Kidney (tissue), 13 donors: ENCODE measurements at regions not wholly inside any gene's neighbourhood (a gene's known extent, or its start where the extent isn't known, plus 50 kb on each side); places are given as distances from the start of the nearest gene placed in this dataset.

Experiments used
- DNase-seq, 5 donors: peaks; one replicate each; pipeline ENCODE4 v3.0.0-alpha.2; 2013 to 2020
- FAIRE-seq: peaks from 2 replicates; lab custom pipeline; 2012; peaks lifted over from hg19 to GRCh38; lab: Jason Lieb, UNC
- H3K27ac ChIP-seq, 2 donors: one replicate each; pipeline ENCODE4 v1.7.0; 2013; ENCODE audit warnings: low read depth in 2 of 2, low read length in 2 of 2, inconsistent platforms in 1 of 2
- H3K27me3 ChIP-seq: one replicate; pipeline ENCODE4 v1.7.1; 2013; ENCODE audit warnings: low read length, inconsistent platforms; ENCODE audit not compliant: control insufficient read depth, insufficient read depth
- H3K36me3 ChIP-seq, 3 donors: one replicate each; pipeline versions ENCODE4 v1.7.0 to v1.7.1; 2013; ENCODE audit warnings: low read length in 3 of 3, control low read depth in 1 of 3, inconsistent platforms in 1 of 3; ENCODE audit not compliant: insufficient read depth in 3 of 3, control insufficient read depth in 2 of 3
- H3K4me1 ChIP-seq, 3 donors: one replicate each; pipeline versions ENCODE4 v1.7.0 to v1.7.1; 2013; ENCODE audit warnings: low read length in 3 of 3, inconsistent platforms in 1 of 3, low read depth in 1 of 3; ENCODE audit not compliant: control insufficient read depth in 2 of 3, insufficient read depth in 2 of 3
- H3K4me3 ChIP-seq, 3 donors: one replicate each; pipeline versions ENCODE4 v1.7.0 to v1.8.1; 2013; ENCODE audit warnings: low read length in 3 of 3, control low read depth in 1 of 3, inconsistent platforms in 1 of 3
- H3K9ac ChIP-seq, 3 donors: one replicate each; pipeline versions ENCODE4 v1.7.0 to v1.7.1; 2013; ENCODE audit warnings: low read length in 3 of 3, control low read depth in 1 of 3, inconsistent platforms in 1 of 3
- H3K9me3 ChIP-seq, 3 donors: one replicate each; pipeline versions ENCODE4 v1.7.0 to v1.7.1; 2013; ENCODE audit warnings: low read length in 3 of 3, control low read depth in 1 of 3, inconsistent platforms in 1 of 3; ENCODE audit not compliant: control insufficient read depth in 2 of 3, insufficient read depth in 1 of 3
- CTCF ChIP-seq: IDR thresholded peaks from 3 replicates; pipeline ENCODE4 v1.5.1; 2012; ENCODE audit warnings: mild to moderate bottlenecking, moderate library complexity, borderline replicate concordance; ENCODE audit not compliant: insufficient read depth; ENCODE audit errors: extremely low read depth
- intact Hi-C: fragments of 100-400 bp; cut with DNase I; formaldehyde crosslinking; loops from one replicate; pipeline ENCODE4 v1.11.1; 2022
- donor health status: control.
- donor health status: control.
- donor health status: control.
- donor health status: control.
- donor health status: control.
- donor health status: DM: yes; HTN: yes; CAD: no.
- donor health status: Normal renal cell carcinoma (clear cell type).

- Histone ChIP-seq H3K9me3 (peaks cover 0 to 2% (median 0%) of the 10 kb centered on the region in 3 donors), H3K4me3 (no peak overlapping the region), H3K27ac (no peak overlapping the region), H3K27me3 (no peaks in the 10 kb centered on the region), H3K9ac (no peak overlapping the region), H3K36me3 (no peaks in the 10 kb centered on the region), H3K4me1 (no peaks in the 10 kb centered on the region)
- intact Hi-C loops = no loop called here
- no peak for DNase-seq
- no peak for TF ChIP-seq CTCF
- no peak for FAIRE-seq
Observed at GRCh38 chr2:4561196-4561595, 857.8 kb downstream of the DCDC2C start.

- H3K27me3 ChIP-seq = no peaks in the 10 kb centered on the region
- FAIRE-seq = no peak
- H3K27ac ChIP-seq = no peak overlapping the region
- H3K4me1 ChIP-seq = no peaks in the 10 kb centered on the region
- no peaks in the 10 kb centered on the region for H3K9me3 ChIP-seq
- no peak for TF ChIP-seq CTCF
- H3K36me3 ChIP-seq = no peaks in the 10 kb centered on the region
- no peak overlapping the region for H3K4me3 ChIP-seq
- intact Hi-C loops = no loop called here
- no peak overlapping the region for H3K9ac ChIP-seq
- DNase-seq = no peak
Observed at GRCh38 chr2:4576075-4576474, 872.7 kb downstream of the DCDC2C start.

- H3K9me3 ChIP-seq = no peaks in the 10 kb centered on the region
- TF ChIP-seq CTCF = no peak
- no peak overlapping the region for H3K27ac ChIP-seq
- no peaks in the 10 kb centered on the region for H3K4me1 ChIP-seq
- DNase-seq (no peak), FAIRE-seq (no peak)
- no peak overlapping the region for H3K9ac ChIP-seq
- no peaks in the 10 kb centered on the region for H3K27me3 ChIP-seq
- no peaks in the 10 kb centered on the region for H3K36me3 ChIP-seq
- intact Hi-C loops = no loop called here
- no peak overlapping the region for H3K4me3 ChIP-seq
Observed at GRCh38 chr2:4579977-4580376, 876.6 kb downstream of the DCDC2C start.

GRCh38 chr2:4585057-4585635 lies 881.8 kb downstream of the DCDC2C start:
- intact Hi-C loops = no loop called here
- no peak overlapping the region for H3K9ac ChIP-seq
- no peak for TF ChIP-seq CTCF
- no peak overlapping the region for H3K27ac ChIP-seq
- H3K27me3 ChIP-seq = no peaks in the 10 kb centered on the region
- DNase-seq (no peak), FAIRE-seq (no peak)
- H3K9me3 ChIP-seq = no peaks in the 10 kb centered on the region
- no peaks in the 10 kb centered on the region for H3K36me3 ChIP-seq
- no peaks in the 10 kb centered on the region for H3K4me1 ChIP-seq
- H3K4me3 ChIP-seq = no peak overlapping the region
